ENCODE measurements at regions not wholly inside any gene's neighbourhood (a gene's known extent, or its start where the extent isn't known, plus 50 kb on each side); places are given as distances from the start of the nearest gene placed in this dataset.

GRCh38 chr10:124286621-124287020 is 132.1 kb downstream of the OAT start:
- DNase-seq (ENCODE audit: low read depth in 3 of 3): no peak

- no peak for DNase-seq (ENCODE audit: low read depth in 3 of 3)
These were observed 132.9 kb downstream of the OAT start for GRCh38 chr10:124285587-124286527.

- DNase-seq (ENCODE audit: low read depth in 3 of 3): no peak
These were observed 134.8 kb downstream of the OAT start for GRCh38 chr10:124283949-124284250.

GRCh38 chr10:124283215-124283948 is 135.3 kb downstream of the OAT start:
- DNase-seq (ENCODE audit: low read depth in 3 of 3): no peak

GRCh38 chr10:124282326-124282725 is 136.4 kb downstream of the OAT start:
- DNase-seq (ENCODE audit: low read depth in 3 of 3): no peak

- no peak for DNase-seq (ENCODE audit: low read depth in 3 of 3)
These were observed 137.1 kb downstream of the OAT start for GRCh38 chr10:124281666-124282065.

GRCh38 chr10:124280916-124281315 is 137.8 kb downstream of the OAT start:
- no peak for DNase-seq (ENCODE audit: low read depth in 3 of 3)

GRCh38 chr10:124279882-124280281 is 138.8 kb downstream of the OAT start:
- DNase-seq (ENCODE audit: low read depth in 3 of 3): no peak

GRCh38 chr10:124279298-124279697 is 139.4 kb downstream of the OAT start:
- DNase-seq (ENCODE audit: low read depth in 3 of 3): no peak

GRCh38 chr10:124278356-124278755 is 140.4 kb downstream of the OAT start:
- no peak for DNase-seq (ENCODE audit: low read depth in 3 of 3)

GRCh38 chr10:124273141-124273540 is 145.6 kb downstream of the OAT start:
- no peak for DNase-seq (ENCODE audit: low read depth in 3 of 3)

GRCh38 chr10:124271676-124272075 is 147.0 kb downstream of the OAT start:
- DNase-seq (ENCODE audit: low read depth in 3 of 3): no peak

GRCh38 chr10:124270530-124271327 is 148.0 kb downstream of the OAT start:
- DNase-seq (ENCODE audit: low read depth in 3 of 3): no peak

- DNase-seq (ENCODE audit: low read depth in 3 of 3): no peak
These were observed 149.7 kb downstream of the OAT start for GRCh38 chr10:124268976-124269375.

- DNase-seq (ENCODE audit: low read depth in 3 of 3): no peak
These were observed 150.7 kb downstream of the OAT start for GRCh38 chr10:124267911-124268549.

- DNase-seq (ENCODE audit: low read depth in 3 of 3): no peak
These were observed 151.4 kb downstream of the OAT start for GRCh38 chr10:124267231-124267885.

- DNase-seq (ENCODE audit: low read depth in 3 of 3): no peak
These were observed 152.1 kb downstream of the OAT start for GRCh38 chr10:124266468-124267230.

GRCh38 chr10:124265776-124266467 is 152.8 kb downstream of the OAT start:
- DNase-seq (ENCODE audit: low read depth in 3 of 3): no peak

- no peak for DNase-seq (ENCODE audit: low read depth in 3 of 3)
These were observed 153.4 kb downstream of the OAT start for GRCh38 chr10:124265391-124265745.

All from stimulated activated CD4-positive, alpha-beta T cell treated with anti-CD3 and anti-CD28 coated beads, TNF-alpha, amount 100 ng/mL, for 48 hours (primary cell).